Cardiac fibroblast (primary cell): ENCODE measurements at regions not wholly inside any gene's neighbourhood (a gene's known extent, or its start where the extent isn't known, plus 50 kb on each side); places are given as distances from the start of the nearest gene placed in this dataset.

Experiments
- DNase-seq, 2 donors: peaks; one replicate each; pipeline versions ENCODE4 v3.0.0 to v3.0.0-alpha.2; 2010; ENCODE audit warnings: low read depth in 2 of 2
- H3K4me3 ChIP-seq, 2 donors: replicated peaks in 1 of 2; 1 replicate in 1 of 2; 2 replicates in 1 of 2; pipeline ENCODE4 v1.5.1; 2011; ENCODE audit warnings: low read depth in 2 of 2, low read length in 2 of 2, mild to moderate bottlenecking in 2 of 2, moderate library complexity in 1 of 2
- TF ChIP-seq, protein P1 (sequence below): IDR thresholded peaks from one replicate; pipeline ENCODE4 v1.5.1; 2011; ENCODE audit warnings: low read depth, mild to moderate bottlenecking, low read length, inconsistent platforms

- no peak for DNase-seq
- TF ChIP-seq, protein P1, sequence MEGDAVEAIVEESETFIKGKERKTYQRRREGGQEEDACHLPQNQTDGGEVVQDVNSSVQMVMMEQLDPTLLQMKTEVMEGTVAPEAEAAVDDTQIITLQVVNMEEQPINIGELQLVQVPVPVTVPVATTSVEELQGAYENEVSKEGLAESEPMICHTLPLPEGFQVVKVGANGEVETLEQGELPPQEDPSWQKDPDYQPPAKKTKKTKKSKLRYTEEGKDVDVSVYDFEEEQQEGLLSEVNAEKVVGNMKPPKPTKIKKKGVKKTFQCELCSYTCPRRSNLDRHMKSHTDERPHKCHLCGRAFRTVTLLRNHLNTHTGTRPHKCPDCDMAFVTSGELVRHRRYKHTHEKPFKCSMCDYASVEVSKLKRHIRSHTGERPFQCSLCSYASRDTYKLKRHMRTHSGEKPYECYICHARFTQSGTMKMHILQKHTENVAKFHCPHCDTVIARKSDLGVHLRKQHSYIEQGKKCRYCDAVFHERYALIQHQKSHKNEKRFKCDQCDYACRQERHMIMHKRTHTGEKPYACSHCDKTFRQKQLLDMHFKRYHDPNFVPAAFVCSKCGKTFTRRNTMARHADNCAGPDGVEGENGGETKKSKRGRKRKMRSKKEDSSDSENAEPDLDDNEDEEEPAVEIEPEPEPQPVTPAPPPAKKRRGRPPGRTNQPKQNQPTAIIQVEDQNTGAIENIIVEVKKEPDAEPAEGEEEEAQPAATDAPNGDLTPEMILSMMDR = no peak
Measured at GRCh38 chr18:47682876-47683275, 247.6 kb downstream of the SMAD2 start.

DNA sequence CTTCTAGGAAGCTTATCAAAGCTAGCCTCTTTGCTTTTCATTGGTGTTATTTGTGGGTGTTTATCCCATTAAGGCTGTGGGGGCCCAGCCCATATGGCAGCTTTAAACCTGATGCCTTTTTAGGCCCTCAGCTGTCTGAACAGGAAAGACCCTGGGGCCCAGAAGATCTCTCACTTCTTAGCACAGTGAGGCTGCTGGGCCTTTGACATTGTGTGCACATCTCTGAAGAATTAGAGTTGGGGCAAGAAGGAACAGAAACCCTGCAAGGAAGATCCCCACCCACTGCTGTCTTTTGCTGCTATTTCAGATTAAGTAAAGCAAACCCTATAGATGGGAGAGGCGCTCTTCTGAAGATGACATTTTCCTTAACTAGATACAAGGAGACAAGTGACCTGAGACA lies 250.0 kb downstream of the SMAD2 start:
- no peak overlapping the region for H3K4me3 ChIP-seq
- TF ChIP-seq, protein P1 = no peak
- no peak for DNase-seq

More at GRCh38 chr18:47682876-47683275, 247.6 kb downstream of the SMAD2 start:
- no peak overlapping the region for H3K4me3 ChIP-seq

- no peak for DNase-seq
- TF ChIP-seq, protein P1 = no peak
Measured at GRCh38 chr18:47679864-47680263, 250.6 kb downstream of the SMAD2 start.

DNA sequence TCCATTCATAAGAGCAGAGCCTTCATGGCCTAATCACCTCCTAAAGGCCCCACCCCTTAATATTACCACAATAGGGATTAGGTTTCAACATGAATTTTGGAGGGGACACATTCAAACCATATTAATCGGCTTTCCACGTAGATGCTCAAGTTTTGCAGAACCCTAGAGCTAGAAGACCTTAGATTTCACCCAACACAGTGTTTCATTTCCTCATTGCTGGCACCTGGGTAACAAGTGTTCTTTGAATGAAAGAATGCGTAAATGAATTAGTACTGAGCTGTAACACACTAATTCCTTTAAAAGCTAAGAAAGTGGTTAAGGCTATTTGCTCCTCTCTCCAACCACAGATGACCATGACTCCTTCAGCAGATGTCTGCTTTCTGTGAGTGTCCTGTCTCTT lies 252.5 kb downstream of the SMAD2 start:
- TF ChIP-seq, protein P1 = no peak
- no peak for DNase-seq
- no peak overlapping the region for H3K4me3 ChIP-seq

More at GRCh38 chr18:47679864-47680263, 250.6 kb downstream of the SMAD2 start:
- H3K4me3 ChIP-seq = no peak overlapping the region

- TF ChIP-seq, protein P1 = no peak
- H3K4me3 ChIP-seq = no peak overlapping the region
- no peak for DNase-seq
Measured at GRCh38 chr18:47669815-47670214, 260.6 kb downstream of the SMAD2 start.

GRCh38 chr18:47658498-47658897 lies 272.0 kb downstream of the SMAD2 start:
- H3K4me3 ChIP-seq = no peak overlapping the region
- no peak for DNase-seq
- TF ChIP-seq, protein P1 = no peak

DNA sequence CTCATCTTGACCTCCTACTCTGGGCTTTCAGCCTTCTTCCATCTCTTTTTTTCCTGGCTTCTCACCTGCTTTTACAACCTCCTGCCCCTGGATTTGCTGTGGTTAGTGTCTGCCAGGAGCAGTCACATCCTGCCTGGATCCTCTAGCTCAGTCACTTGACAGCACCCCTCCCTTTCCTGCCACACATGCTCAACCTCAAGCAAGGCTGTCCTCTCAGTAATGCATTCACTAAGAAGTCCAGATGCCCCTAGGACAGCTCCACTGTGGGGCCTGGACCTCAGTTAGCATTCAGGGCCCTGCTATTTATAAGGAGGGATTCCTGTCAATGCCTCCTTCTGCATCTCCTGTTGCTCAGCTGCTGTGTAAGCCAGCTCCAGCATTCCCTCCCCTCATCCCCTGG lies 275.5 kb downstream of the SMAD2 start:
- TF ChIP-seq, protein P1 = no peak
- DNase-seq = no peak

More for the DNA sequence above, 275.5 kb downstream of the SMAD2 start:
- no peak overlapping the region for H3K4me3 ChIP-seq
